K562 (cell line): ENCODE measurements at regions not wholly inside any gene's neighbourhood (a gene's known extent, or its start where the extent isn't known, plus 50 kb on each side); places are given as distances from the start of the nearest gene placed in this dataset.

ENCODE experiments used
- ATF7 ChIP-seq: fragments of 450-650 bp; IDR thresholded peaks from 2 replicates; pipeline ENCODE4 v1.7.1; 2014; ENCODE audit warnings: mild to moderate bottlenecking, moderate library complexity
- CBX1 ChIP-seq: sonication (generic); IDR thresholded peaks from 2 replicates; pipeline ENCODE4 v1.6.1; 2016; ENCODE audit warnings: antibody characterized with exemption, low read depth, mild to moderate bottlenecking
- DACH1 ChIP-seq: fragments of 450-650 bp; IDR thresholded peaks from 2 replicates; pipeline ENCODE4 v1.6.1; 2018; ENCODE audit not compliant: partially characterized antibody
- LCOR ChIP-seq: sonication (generic); formaldehyde crosslinking; IDR thresholded peaks from 2 replicates; pipeline ENCODE4 v1.8.0; 2022; ENCODE audit warnings: mild to moderate bottlenecking, missing genetic modification reagents
- MAFF ChIP-seq: IDR thresholded peaks from 2 replicates; pipeline ENCODE4 v1.6.1; 2012; ENCODE audit warnings: low read length, improper control_type of control experiment
- MCM7 ChIP-seq, 2 experiments: fragments of 450-650 bp; IDR thresholded peaks; 2 replicates each; pipeline ENCODE4 v1.6.1; 2016 to 2018
- MTA2 ChIP-seq: fragments of 450-650 bp; IDR thresholded peaks from 2 replicates; pipeline ENCODE4 v1.6.1; 2016; ENCODE audit warnings: low read depth
- POLR2G ChIP-seq: fragments of 200-400 bp; formaldehyde crosslinking; IDR thresholded peaks from 2 replicates; pipeline ENCODE4 v1.6.1; 2017; ENCODE audit warnings: low read depth, mild to moderate bottlenecking, antibody characterized with exemption, low read length, moderate library complexity
- SREBF1 ChIP-seq: fragments of 150-350 bp; IDR thresholded peaks from 2 replicates; pipeline ENCODE4 v1.6.1; 2014; ENCODE audit warnings: antibody characterized with exemption, low read depth, low read length, borderline replicate concordance
- SRSF7 ChIP-seq: fragments of 200-400 bp; formaldehyde crosslinking; optimal IDR thresholded peaks from 2 replicates; pipeline ENCODE3; 2017; ENCODE audit warnings: mild to moderate bottlenecking, low read depth, low read length
- TBL1XR1 ChIP-seq, 2 experiments: IDR thresholded peaks; 2 replicates each; pipeline ENCODE4 v1.6.1; 2012; ENCODE audit warnings: improper control_type of control experiment in 2 of 2, low read length in 2 of 2, mild to moderate bottlenecking in 1 of 2
- XRCC5 ChIP-seq: fragments of 200-400 bp; formaldehyde crosslinking; IDR thresholded peaks from 2 replicates; pipeline ENCODE4 v1.6.1; 2017; ENCODE audit warnings: low read depth, mild to moderate bottlenecking, low read length
- ZKSCAN3 ChIP-seq: fragments of 250-450 bp; sonication (Bioruptor Pico); IDR thresholded peaks from 2 replicates; pipeline ENCODE4 v1.4.0; 2020
- ZNF143 ChIP-seq: sonication (generic); formaldehyde crosslinking; IDR thresholded peaks from 2 replicates; pipeline ENCODE4 v1.9.0; 2022; ENCODE audit warnings: mild to moderate bottlenecking, missing genetic modification reagents
- ZNF232 ChIP-seq: sonication (generic); formaldehyde crosslinking; IDR thresholded peaks from 2 replicates; pipeline ENCODE4 v1.8.0; 2022; ENCODE audit warnings: mild to moderate bottlenecking, missing genetic modification reagents
- ZNF583 ChIP-seq: fragments of 250-450 bp; sonication (Bioruptor Pico); IDR thresholded peaks from 2 replicates; pipeline ENCODE4 v1.4.0; 2020
- ZNF830 ChIP-seq: fragments of 250-450 bp; sonication (Bioruptor Pico); IDR thresholded peaks from 2 replicates; pipeline ENCODE4 v1.5.0; 2021; ENCODE audit warnings: mild to moderate bottlenecking
- ZSCAN32 ChIP-seq: fragments of 450-650 bp; formaldehyde crosslinking; IDR thresholded peaks from 2 replicates; pipeline ENCODE4 v1.4.0; 2020; ENCODE audit warnings: mild to moderate bottlenecking, moderate library complexity
- TF ChIP-seq, protein P1 (sequence below): sonication (generic); formaldehyde crosslinking; IDR thresholded peaks from 2 replicates; pipeline ENCODE4 v1.8.0; 2022; ENCODE audit warnings: mild to moderate bottlenecking, missing genetic modification reagents
- TF ChIP-seq, protein P2 (sequence below): fragments of 450-650 bp; formaldehyde crosslinking; IDR thresholded peaks from 2 replicates; pipeline ENCODE4 v1.4.0; 2020; ENCODE audit warnings: mild to moderate bottlenecking
- TF ChIP-seq, protein P3 (sequence below): fragments of 250-450 bp; sonication (Bioruptor Pico); IDR thresholded peaks from 2 replicates; pipeline ENCODE4 v1.9.0; 2021; ENCODE audit warnings: mild to moderate bottlenecking
- TF ChIP-seq, protein P4 (sequence below): fragments of 250-450 bp; sonication (Bioruptor Pico); IDR thresholded peaks from 2 replicates; pipeline ENCODE4 v1.8.0; 2021; ENCODE audit warnings: borderline replicate concordance, mild to moderate bottlenecking, moderate library complexity; ENCODE audit not compliant: poor library complexity, severe bottlenecking
- TF ChIP-seq, protein P5 (sequence below): conservative IDR thresholded peaks from 2 replicates; pipeline ENCODE4 v1.6.1; 2011; ENCODE audit warnings: low read depth, mild to moderate bottlenecking, low read length; ENCODE audit not compliant: control insufficient read depth
- TF ChIP-seq, protein P6 (sequence below): fragments of 250-450 bp; sonication (Bioruptor Pico); IDR thresholded peaks from 2 replicates; pipeline ENCODE4 v1.9.0; 2021; ENCODE audit warnings: mild to moderate bottlenecking, inconsistent platforms

DNA sequence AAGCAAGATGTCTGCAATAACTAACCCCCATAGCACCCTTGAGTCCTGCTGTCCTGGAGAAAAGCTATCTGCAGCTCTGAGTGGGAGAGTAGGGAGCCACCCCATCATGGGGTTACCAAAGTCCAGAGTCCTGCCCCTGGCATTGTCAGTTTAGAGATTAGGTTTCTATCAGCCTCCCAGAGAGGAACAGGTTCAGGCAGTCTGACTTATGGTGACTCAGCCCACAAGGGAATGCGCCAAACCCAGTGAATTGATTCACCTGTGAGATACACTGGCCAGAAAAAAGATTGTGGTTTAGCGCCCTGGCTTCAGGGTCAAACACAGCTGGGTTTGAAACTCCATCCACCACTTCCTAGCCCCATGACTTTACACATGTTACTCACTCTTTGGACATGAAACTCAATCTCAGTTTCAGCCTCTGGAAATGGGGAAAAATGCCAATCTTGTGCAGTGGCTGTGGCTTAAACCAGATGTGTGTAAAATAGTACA, 263.6 kb upstream of the HES1 start (continued):
- TF ChIP-seq ZNF232 (no peak), CBX1 (no peak), ATF7 (peak; percentile 28; the same call in 1 of the 2 replicates), XRCC5 (no peak), MAFF (no peak), ZNF830 (CRISPR knock-in tag) (no peak), ZNF143 (CRISPR knock-in tag) (no peak), MTA2 (peak; percentile 44; the same call in 1 of the 2 replicates), ZSCAN32 (CRISPR knock-in tag) (no peak), DACH1 (no peak), ZKSCAN3 (CRISPR knock-in tag) (no peak), SRSF7 (no peak), POLR2G (no peak), ZNF583 (0 out of 2 replicates have a peak, but pooled peaks have one; percentile 51), SREBF1 (no peak), LCOR (CRISPR knock-in tag) (peak; percentile 40; the same call in 1 of the 2 replicates), TBL1XR1 (IDR thresholded peaks at IDR 0.05; ENCODE audit: low read length in 2 of 2) (peak in 1 of 2 experiments; percentile 89; a peak in 2 of 4 replicates), MCM7 (IDR thresholded peaks at IDR 0.05) (no peak)
- TF ChIP-seq, protein P1, sequence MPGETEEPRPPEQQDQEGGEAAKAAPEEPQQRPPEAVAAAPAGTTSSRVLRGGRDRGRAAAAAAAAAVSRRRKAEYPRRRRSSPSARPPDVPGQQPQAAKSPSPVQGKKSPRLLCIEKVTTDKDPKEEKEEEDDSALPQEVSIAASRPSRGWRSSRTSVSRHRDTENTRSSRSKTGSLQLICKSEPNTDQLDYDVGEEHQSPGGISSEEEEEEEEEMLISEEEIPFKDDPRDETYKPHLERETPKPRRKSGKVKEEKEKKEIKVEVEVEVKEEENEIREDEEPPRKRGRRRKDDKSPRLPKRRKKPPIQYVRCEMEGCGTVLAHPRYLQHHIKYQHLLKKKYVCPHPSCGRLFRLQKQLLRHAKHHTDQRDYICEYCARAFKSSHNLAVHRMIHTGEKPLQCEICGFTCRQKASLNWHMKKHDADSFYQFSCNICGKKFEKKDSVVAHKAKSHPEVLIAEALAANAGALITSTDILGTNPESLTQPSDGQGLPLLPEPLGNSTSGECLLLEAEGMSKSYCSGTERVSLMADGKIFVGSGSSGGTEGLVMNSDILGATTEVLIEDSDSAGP (CRISPR knock-in tag) = no peak
- TF ChIP-seq, protein P2, sequence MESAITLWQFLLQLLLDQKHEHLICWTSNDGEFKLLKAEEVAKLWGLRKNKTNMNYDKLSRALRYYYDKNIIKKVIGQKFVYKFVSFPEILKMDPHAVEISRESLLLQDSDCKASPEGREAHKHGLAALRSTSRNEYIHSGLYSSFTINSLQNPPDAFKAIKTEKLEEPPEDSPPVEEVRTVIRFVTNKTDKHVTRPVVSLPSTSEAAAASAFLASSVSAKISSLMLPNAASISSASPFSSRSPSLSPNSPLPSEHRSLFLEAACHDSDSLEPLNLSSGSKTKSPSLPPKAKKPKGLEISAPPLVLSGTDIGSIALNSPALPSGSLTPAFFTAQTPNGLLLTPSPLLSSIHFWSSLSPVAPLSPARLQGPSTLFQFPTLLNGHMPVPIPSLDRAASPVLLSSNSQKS (CRISPR knock-in tag) = no peak
- TF ChIP-seq, protein P3, sequence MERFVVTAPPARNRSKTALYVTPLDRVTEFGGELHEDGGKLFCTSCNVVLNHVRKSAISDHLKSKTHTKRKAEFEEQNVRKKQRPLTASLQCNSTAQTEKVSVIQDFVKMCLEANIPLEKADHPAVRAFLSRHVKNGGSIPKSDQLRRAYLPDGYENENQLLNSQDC (CRISPR knock-in tag) = no peak
- TF ChIP-seq, protein P4, sequence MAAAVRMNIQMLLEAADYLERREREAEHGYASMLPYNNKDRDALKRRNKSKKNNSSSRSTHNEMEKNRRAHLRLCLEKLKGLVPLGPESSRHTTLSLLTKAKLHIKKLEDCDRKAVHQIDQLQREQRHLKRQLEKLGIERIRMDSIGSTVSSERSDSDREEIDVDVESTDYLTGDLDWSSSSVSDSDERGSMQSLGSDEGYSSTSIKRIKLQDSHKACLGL (CRISPR knock-in tag) = no peak
- TF ChIP-seq, protein P5, sequence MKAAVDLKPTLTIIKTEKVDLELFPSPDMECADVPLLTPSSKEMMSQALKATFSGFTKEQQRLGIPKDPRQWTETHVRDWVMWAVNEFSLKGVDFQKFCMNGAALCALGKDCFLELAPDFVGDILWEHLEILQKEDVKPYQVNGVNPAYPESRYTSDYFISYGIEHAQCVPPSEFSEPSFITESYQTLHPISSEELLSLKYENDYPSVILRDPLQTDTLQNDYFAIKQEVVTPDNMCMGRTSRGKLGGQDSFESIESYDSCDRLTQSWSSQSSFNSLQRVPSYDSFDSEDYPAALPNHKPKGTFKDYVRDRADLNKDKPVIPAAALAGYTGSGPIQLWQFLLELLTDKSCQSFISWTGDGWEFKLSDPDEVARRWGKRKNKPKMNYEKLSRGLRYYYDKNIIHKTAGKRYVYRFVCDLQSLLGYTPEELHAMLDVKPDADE = no peak
- TF ChIP-seq, protein P6, sequence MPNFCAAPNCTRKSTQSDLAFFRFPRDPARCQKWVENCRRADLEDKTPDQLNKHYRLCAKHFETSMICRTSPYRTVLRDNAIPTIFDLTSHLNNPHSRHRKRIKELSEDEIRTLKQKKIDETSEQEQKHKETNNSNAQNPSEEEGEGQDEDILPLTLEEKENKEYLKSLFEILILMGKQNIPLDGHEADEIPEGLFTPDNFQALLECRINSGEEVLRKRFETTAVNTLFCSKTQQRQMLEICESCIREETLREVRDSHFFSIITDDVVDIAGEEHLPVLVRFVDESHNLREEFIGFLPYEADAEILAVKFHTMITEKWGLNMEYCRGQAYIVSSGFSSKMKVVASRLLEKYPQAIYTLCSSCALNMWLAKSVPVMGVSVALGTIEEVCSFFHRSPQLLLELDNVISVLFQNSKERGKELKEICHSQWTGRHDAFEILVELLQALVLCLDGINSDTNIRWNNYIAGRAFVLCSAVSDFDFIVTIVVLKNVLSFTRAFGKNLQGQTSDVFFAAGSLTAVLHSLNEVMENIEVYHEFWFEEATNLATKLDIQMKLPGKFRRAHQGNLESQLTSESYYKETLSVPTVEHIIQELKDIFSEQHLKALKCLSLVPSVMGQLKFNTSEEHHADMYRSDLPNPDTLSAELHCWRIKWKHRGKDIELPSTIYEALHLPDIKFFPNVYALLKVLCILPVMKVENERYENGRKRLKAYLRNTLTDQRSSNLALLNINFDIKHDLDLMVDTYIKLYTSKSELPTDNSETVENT (CRISPR knock-in tag) = no peak
